Skeletal muscle tissue (tissue), 3 donors: ENCODE measurements at regions not wholly inside any gene's neighbourhood (a gene's known extent, or its start where the extent isn't known, plus 50 kb on each side); places are given as distances from the start of the nearest gene placed in this dataset.

Experiments used
- H3K27ac ChIP-seq: one replicate; pipeline ENCODE4 v1.7.0; 2013; ENCODE audit warnings: mild to moderate bottlenecking, low read depth, low read length, inconsistent platforms
- H3K27me3 ChIP-seq, 3 donors: one replicate each; pipeline ENCODE4 v1.7.0; 2013; ENCODE audit warnings: low read length in 3 of 3; ENCODE audit not compliant: control insufficient read depth in 3 of 3, insufficient read depth in 3 of 3
- H3K36me3 ChIP-seq, 3 donors: one replicate each; pipeline ENCODE4 v1.7.0; 2013; ENCODE audit warnings: low read length in 3 of 3; ENCODE audit not compliant: control insufficient read depth in 3 of 3, insufficient read depth in 3 of 3
- H3K4me1 ChIP-seq, 3 donors: one replicate each; pipeline ENCODE4 v1.7.0; 2013; ENCODE audit warnings: low read length in 3 of 3, mild to moderate bottlenecking in 3 of 3; ENCODE audit not compliant: control insufficient read depth in 3 of 3, insufficient read depth in 3 of 3
- H3K4me3 ChIP-seq, 3 donors: one replicate each; pipeline ENCODE4 v1.7.0; 2013; ENCODE audit warnings: low read length in 3 of 3
- H3K9ac ChIP-seq, 3 donors: one replicate each; pipeline ENCODE4 v1.7.0; 2013; ENCODE audit warnings: low read length in 3 of 3, mild to moderate bottlenecking in 3 of 3, moderate library complexity in 2 of 3, low read depth in 1 of 3
- H3K9me3 ChIP-seq, 3 donors: one replicate each; pipeline ENCODE4 v1.7.0; 2013; ENCODE audit warnings: low read length in 3 of 3; ENCODE audit not compliant: control insufficient read depth in 3 of 3
- donor health status: Osteomylitis.

DNA sequence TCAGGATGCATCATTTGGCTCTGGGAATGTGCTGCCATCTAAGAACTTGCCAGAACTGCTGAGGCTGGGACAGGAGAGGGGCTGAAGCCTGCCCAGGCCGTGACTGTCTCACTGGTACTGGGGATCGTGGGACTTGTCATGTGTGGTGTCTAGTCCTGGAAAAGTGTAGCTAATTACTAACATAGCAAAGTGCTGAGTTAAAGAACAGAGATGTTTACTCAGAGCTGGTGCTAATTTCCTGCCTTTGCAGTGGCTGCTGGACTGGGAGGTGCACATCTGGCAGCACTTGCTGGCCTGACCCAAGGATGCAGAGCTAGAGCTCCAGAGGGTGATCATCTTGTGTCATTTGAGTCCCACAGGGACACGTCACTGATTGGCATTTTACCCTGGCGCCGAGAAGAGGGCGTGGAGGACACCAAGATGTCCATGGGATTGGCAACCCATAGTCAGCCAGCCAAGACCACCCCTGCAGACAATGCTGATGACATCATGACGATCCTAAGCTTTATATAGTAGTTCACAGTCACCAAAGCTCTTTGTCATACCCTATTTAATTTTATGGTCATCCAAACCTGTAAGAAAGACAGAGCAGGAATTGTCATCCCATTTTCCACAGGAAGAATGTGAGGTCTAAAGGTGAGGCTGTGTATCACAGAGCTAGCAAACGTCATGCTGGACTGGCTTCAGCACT lies 110.1 kb upstream of the SLC44A3 start:
- no peak overlapping the region for H3K4me3 ChIP-seq
- no peak overlapping the region for H3K9ac ChIP-seq
- no peak overlapping the region for H3K27ac ChIP-seq
- H3K27me3 ChIP-seq, result no peaks in the 10 kb centered on the region
- H3K36me3 ChIP-seq, result no peaks in the 10 kb centered on the region
- no peaks in the 10 kb centered on the region for H3K9me3 ChIP-seq
- H3K4me1 ChIP-seq, result peaks cover 0 to 9% (median 6%) of the 10 kb centered on the region in 3 donors

DNA sequence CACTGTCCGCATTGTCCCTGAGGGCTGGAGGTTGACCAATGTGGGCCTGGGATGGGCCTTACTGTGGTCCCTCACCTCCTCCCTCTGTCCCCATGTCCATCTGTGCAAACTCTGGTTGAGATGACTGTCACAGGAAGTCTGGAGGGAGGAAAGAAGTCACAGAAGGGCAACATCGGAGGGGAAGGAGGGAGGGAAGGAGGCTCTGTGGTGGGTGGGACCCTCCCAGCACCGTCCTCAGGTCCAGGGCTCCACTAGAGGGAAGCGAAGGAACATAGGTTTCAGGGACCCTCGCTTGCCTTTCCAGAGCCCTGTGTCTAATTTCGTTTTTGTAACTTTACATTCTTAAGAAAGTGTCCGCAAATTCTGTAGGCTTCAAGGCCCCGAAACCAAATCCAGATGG lies 111.3 kb upstream of the SLC44A3 start:
- no peak overlapping the region for H3K4me3 ChIP-seq

DNA sequence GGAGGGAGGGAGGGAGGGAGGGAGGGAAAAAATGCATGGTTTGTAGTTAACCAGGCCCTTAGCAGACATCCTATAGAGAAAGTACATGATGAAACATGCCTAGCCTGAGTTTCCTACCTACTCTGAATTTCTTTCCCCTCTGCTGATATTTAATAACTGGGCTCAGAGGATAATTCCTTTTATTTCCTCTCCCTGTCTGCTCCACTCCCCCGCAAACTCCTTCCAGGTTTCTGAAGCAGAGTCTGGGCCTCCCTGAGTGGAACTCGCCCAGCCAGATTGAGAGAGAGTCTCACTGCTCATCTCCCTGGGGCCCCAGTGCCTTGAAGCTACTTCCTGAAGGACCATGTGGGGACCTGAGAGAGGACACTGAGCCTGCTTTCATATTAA lies 111.9 kb upstream of the SLC44A3 start:
- no peak overlapping the region for H3K9ac ChIP-seq
- H3K4me1 ChIP-seq, result peaks cover 0 to 6% (median 6%) of the 10 kb centered on the region in 3 donors
- H3K4me3 ChIP-seq, result no peak overlapping the region
- no peaks in the 10 kb centered on the region for H3K36me3 ChIP-seq
- H3K27ac ChIP-seq, result no peak overlapping the region
- no peaks in the 10 kb centered on the region for H3K9me3 ChIP-seq
- H3K27me3 ChIP-seq, result no peaks in the 10 kb centered on the region

More for the DNA sequence above, 111.3 kb upstream of the SLC44A3 start:
- Histone ChIP-seq H3K36me3 (no peaks in the 10 kb centered on the region), H3K27me3 (no peaks in the 10 kb centered on the region), H3K4me1 (peaks cover 0 to 9% (median 6%) of the 10 kb centered on the region in 3 donors), H3K9me3 (no peaks in the 10 kb centered on the region), H3K27ac (no peak overlapping the region), H3K9ac (no peak overlapping the region)

DNA sequence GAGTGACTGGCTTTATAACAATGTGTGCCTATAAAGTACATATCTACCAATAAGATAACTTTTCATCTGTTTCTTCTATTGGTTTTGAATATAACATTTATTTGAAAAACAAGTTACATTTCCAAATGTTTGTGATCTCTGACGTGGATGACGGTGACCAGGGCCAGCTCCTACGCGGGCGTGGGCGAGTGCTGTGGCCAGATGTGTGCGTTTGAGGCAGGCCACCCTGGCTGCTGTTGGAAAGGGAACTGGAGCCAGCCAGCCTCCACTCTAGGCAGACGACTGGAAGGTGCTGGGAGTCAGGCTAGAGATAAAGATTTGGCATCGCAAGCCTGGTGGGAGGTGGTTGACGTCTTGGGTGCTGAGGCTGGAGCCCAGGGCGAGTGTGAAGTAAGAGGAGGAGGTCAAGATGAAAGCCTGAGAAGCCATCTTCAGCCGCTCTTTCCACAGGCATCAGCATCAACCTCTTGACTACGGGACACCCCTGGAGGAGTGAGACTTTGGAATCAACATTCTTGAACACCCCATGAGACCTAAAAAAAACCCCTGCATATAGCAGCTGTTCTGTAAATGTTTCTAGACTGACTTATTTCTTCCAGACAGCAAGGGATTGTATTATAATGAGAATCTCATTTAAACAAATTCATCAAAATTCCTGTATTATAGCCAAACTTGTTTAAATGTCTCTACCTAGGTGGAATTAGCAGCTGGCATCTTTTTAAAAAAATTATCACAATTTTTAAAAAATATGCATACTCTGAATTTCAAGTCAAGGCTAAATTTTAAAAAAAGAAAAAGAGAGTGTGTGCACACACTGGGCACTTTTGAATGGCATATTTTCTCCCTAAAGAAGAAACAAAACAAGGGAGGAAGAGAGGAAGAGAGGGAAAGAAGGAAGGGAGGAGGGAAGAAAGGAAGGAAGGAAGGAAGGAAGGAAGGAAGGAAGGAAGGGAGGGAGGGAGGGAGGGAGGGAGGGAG lies 112.5 kb upstream of the SLC44A3 start:
- Histone ChIP-seq H3K36me3 (no peaks in the 10 kb centered on the region), H3K27ac (no peak overlapping the region), H3K27me3 (no peaks in the 10 kb centered on the region), H3K4me1 (peaks cover 0 to 5% (median 4%) of the 10 kb centered on the region in 3 donors), H3K9me3 (no peaks in the 10 kb centered on the region), H3K9ac (no peak overlapping the region), H3K4me3 (no peak overlapping the region)

GRCh38 chr1:94702442-94702815 lies 117.7 kb upstream of the SLC44A3 start:
- Histone ChIP-seq H3K9ac (no peak overlapping the region), H3K9me3 (no peaks in the 10 kb centered on the region), H3K27ac (peak overlapping the region; percentile 72), H3K4me3 (no peak overlapping the region), H3K27me3 (no peaks in the 10 kb centered on the region), H3K36me3 (no peaks in the 10 kb centered on the region), H3K4me1 (peaks cover 0 to 5% (median 5%) of the 10 kb centered on the region in 3 donors)

DNA sequence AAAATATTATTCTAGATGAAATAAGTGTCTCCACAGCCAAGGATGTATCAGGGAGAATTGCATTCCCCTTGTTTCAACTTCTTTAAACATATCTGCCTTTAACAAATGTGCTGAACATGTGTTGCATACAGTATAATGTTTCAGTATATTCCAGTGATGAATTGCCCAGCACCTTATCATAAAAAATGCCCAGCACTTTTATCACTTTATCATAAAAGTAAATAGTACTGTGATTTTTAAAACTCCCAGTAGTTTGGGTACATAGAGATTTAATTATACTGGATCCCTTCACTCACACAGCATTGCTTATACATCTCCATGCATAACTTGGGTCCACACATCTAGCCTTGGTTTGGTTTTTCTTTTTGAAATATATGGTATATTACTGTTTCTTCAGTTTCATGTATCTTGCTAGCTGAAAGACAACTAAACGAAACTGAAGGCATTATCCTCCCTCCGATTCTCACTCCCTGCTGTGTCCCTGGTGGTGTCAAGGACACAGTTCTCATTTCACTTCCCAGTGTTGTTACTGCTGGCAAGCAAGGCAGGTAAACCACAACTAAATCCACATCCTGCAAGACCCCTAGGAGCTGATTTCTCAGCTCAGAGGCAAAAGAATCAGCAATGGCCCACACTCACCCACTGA lies 118.2 kb upstream of the SLC44A3 start:
- Histone ChIP-seq H3K27ac (peak overlapping the region; percentile 72), H3K36me3 (no peaks in the 10 kb centered on the region), H3K9ac (no peak overlapping the region), H3K4me3 (no peak overlapping the region), H3K27me3 (no peaks in the 10 kb centered on the region), H3K4me1 (peaks cover 0 to 5% (median 5%) of the 10 kb centered on the region in 3 donors), H3K9me3 (no peaks in the 10 kb centered on the region)

- Histone ChIP-seq H3K36me3 (no peaks in the 10 kb centered on the region), H3K9ac (no peak overlapping the region), H3K27ac (no peak overlapping the region)
Measured at GRCh38 chr1:94698759-94699502, 121.2 kb upstream of the SLC44A3 start.

GRCh38 chr1:94698356-94698755 lies 121.8 kb upstream of the SLC44A3 start:
- Histone ChIP-seq H3K27me3 (no peaks in the 10 kb centered on the region), H3K27ac (no peak overlapping the region), H3K9ac (no peak overlapping the region), H3K9me3 (peaks cover 0 to 2% (median 2%) of the 10 kb centered on the region in 3 donors), H3K36me3 (no peaks in the 10 kb centered on the region), H3K4me1 (peaks cover 0 to 5% (median 5%) of the 10 kb centered on the region in 3 donors), H3K4me3 (no peak overlapping the region)

More at GRCh38 chr1:94698759-94699502, 121.2 kb upstream of the SLC44A3 start:
- Histone ChIP-seq H3K4me1 (peaks cover 0 to 5% (median 5%) of the 10 kb centered on the region in 3 donors), H3K9me3 (peaks cover 0 to 2% (median 1%) of the 10 kb centered on the region in 3 donors), H3K27me3 (no peaks in the 10 kb centered on the region), H3K4me3 (no peak overlapping the region)

- H3K9ac ChIP-seq, result no peak overlapping the region
- no peak overlapping the region for H3K4me3 ChIP-seq
- peaks cover 0 to 2% (median 2%) of the 10 kb centered on the region in 3 donors for H3K9me3 ChIP-seq
- H3K4me1 ChIP-seq, result peaks cover 0 to 5% (median 5%) of the 10 kb centered on the region in 3 donors
- H3K36me3 ChIP-seq, result no peaks in the 10 kb centered on the region
- H3K27me3 ChIP-seq, result no peaks in the 10 kb centered on the region
- H3K27ac ChIP-seq, result no peak overlapping the region
Measured at GRCh38 chr1:94697839-94698238, 122.3 kb upstream of the SLC44A3 start.
